MCF 10A (cell line): ENCODE measurements at regions not wholly inside any gene's neighbourhood (a gene's known extent, or its start where the extent isn't known, plus 50 kb on each side); places are given as distances from the start of the nearest gene placed in this dataset.

Experiments used
- BruUV-seq: library from RNA; stranded (reverse); fragments of 400-500 nt; replicated peaks from 2 replicates; lab custom pipeline; 2021; lab: Mats Ljungman, UMichigan
- CTCF ChIA-PET: fragments of 300-600 bp; sonication (Branson Sonifier 250); formaldehyde crosslinking; extraction: SDS; loops from one replicate; lab custom pipeline; 2021; ENCODE audit warnings: antibody characterized with exemption, inconsistent platforms; lab: Yijun Ruan, JAX
- POLR2A ChIA-PET: fragments of 300-600, 350-650 bp; sonication (Branson Sonifier 250); formaldehyde crosslinking; extraction: SDS; loops from one replicate; lab custom pipeline; 2020; ENCODE audit warnings: antibody characterized with exemption, inconsistent platforms; lab: Yijun Ruan, JAX
- DNase-seq: peaks from one replicate; pipeline ENCODE4 v3.0.0-alpha.2; 2018; ENCODE audit not compliant: unreplicated experiment
- H3K27ac Mint-ChIP-seq: one replicate; pipeline ENCODE4 v1.8.0; 2022; ENCODE audit warnings: mild to moderate bottlenecking, low read depth, mixed read lengths; ENCODE audit not compliant: unreplicated experiment
- H3K27me3 Mint-ChIP-seq: one replicate; pipeline ENCODE4 v1.8.0; 2022; ENCODE audit warnings: mixed read lengths; ENCODE audit not compliant: insufficient read depth, unreplicated experiment
- H3K36me3 Mint-ChIP-seq: one replicate; pipeline ENCODE4 v1.8.0; 2022; ENCODE audit warnings: mild to moderate bottlenecking, moderate library complexity, mixed read lengths; ENCODE audit not compliant: insufficient read depth, unreplicated experiment
- H3K4me1 Mint-ChIP-seq: one replicate; pipeline ENCODE4 v1.8.0; 2022; ENCODE audit warnings: mixed read lengths; ENCODE audit not compliant: insufficient read depth, unreplicated experiment
- H3K4me3 Mint-ChIP-seq: one replicate; pipeline ENCODE4 v1.8.0; 2022; ENCODE audit warnings: mild to moderate bottlenecking, moderate library complexity, mixed read lengths; ENCODE audit not compliant: unreplicated experiment
- H3K9me3 Mint-ChIP-seq: one replicate; pipeline ENCODE4 v1.8.0; 2022; ENCODE audit warnings: mixed read lengths; ENCODE audit not compliant: unreplicated experiment
- CTCF ChIP-seq: fragments of 200-600 bp; IDR thresholded peaks from one replicate; pipeline ENCODE4 v1.8.0; 2022; ENCODE audit warnings: antibody characterized with exemption, mild to moderate bottlenecking; ENCODE audit not compliant: unreplicated experiment
- intact Hi-C: fragments of 100-400 bp; cut with micrococcal nuclease; formaldehyde crosslinking; loops from 2 replicates; pipeline ENCODE4 v1.14.1; 2022

GRCh38 chr6:118715376-118715775, 64.0 kb upstream of the CEP85L start:
- ChIA-PET CTCF (no interaction called here), POLR2A (no interaction called here)
- Mint-ChIP-seq H3K4me3 (no peak overlapping the region), H3K36me3 (no peaks in the 10 kb centered on the region), H3K9me3 (no peaks in the 10 kb centered on the region), H3K4me1 (peaks cover 6% of the 10 kb centered on the region), H3K27ac (no peak overlapping the region), H3K27me3 (no peaks in the 10 kb centered on the region)
- no peak for DNase-seq
- BruUV-seq, result no TSS peak
- intact Hi-C loops, result no loop called here
- no peak for TF ChIP-seq CTCF

- H3K4me3 Mint-ChIP-seq, result no peak overlapping the region
- TF ChIP-seq CTCF, result no peak
- intact Hi-C loops, result no loop called here
- no peaks in the 10 kb centered on the region for H3K9me3 Mint-ChIP-seq
- H3K27me3 Mint-ChIP-seq, result no peaks in the 10 kb centered on the region
- H3K36me3 Mint-ChIP-seq, result no peaks in the 10 kb centered on the region
- POLR2A ChIA-PET, result no interaction called here
- no TSS peak for BruUV-seq
- no peak for DNase-seq
- H3K27ac Mint-ChIP-seq, result no peak overlapping the region
- peaks cover 11% of the 10 kb centered on the region for H3K4me1 Mint-ChIP-seq
- CTCF ChIA-PET, result no interaction called here
These were observed 63.4 kb upstream of the CEP85L start for GRCh38 chr6:118714756-118715155.

- TF ChIP-seq CTCF, result no peak
- ChIA-PET CTCF (no interaction called here), POLR2A (no interaction called here)
- no peaks in the 10 kb centered on the region for H3K9me3 Mint-ChIP-seq
- H3K27me3 Mint-ChIP-seq, result no peaks in the 10 kb centered on the region
- no peak overlapping the region for H3K4me3 Mint-ChIP-seq
- intact Hi-C loops, result no loop called here
- H3K4me1 Mint-ChIP-seq, result peaks cover 27% of the 10 kb centered on the region
- BruUV-seq, result no TSS peak
- H3K27ac Mint-ChIP-seq, result no peak overlapping the region
- DNase-seq, result peak; percentile 22
- no peaks in the 10 kb centered on the region for H3K36me3 Mint-ChIP-seq
These were observed 61.6 kb upstream of the CEP85L start for GRCh38 chr6:118712969-118713368.

- Mint-ChIP-seq H3K4me3 (no peak overlapping the region), H3K9me3 (no peaks in the 10 kb centered on the region), H3K27me3 (no peaks in the 10 kb centered on the region), H3K4me1 (peaks cover 41% of the 10 kb centered on the region), H3K36me3 (no peaks in the 10 kb centered on the region), H3K27ac (no peak overlapping the region)
- ChIA-PET CTCF (no interaction called here), POLR2A (no interaction called here)
- intact Hi-C loops, result no loop called here
- no TSS peak for BruUV-seq
- DNase-seq, result peak; percentile 12
- no peak for TF ChIP-seq CTCF
These were observed 59.2 kb upstream of the CEP85L start for GRCh38 chr6:118710616-118711015.
